GM12874 (cell line): ENCODE measurements at regions not wholly inside any gene's neighbourhood (a gene's known extent, or its start where the extent isn't known, plus 50 kb on each side); places are given as distances from the start of the nearest gene placed in this dataset.

ENCODE experiments used
- TF ChIP-seq, protein P1 (sequence below): IDR thresholded peaks from 2 replicates; pipeline ENCODE4 v1.5.1; 2011; ENCODE audit warnings: low read depth, mild to moderate bottlenecking, control low read depth, low read length, moderate library complexity; ENCODE audit not compliant: insufficient read depth

DNA sequence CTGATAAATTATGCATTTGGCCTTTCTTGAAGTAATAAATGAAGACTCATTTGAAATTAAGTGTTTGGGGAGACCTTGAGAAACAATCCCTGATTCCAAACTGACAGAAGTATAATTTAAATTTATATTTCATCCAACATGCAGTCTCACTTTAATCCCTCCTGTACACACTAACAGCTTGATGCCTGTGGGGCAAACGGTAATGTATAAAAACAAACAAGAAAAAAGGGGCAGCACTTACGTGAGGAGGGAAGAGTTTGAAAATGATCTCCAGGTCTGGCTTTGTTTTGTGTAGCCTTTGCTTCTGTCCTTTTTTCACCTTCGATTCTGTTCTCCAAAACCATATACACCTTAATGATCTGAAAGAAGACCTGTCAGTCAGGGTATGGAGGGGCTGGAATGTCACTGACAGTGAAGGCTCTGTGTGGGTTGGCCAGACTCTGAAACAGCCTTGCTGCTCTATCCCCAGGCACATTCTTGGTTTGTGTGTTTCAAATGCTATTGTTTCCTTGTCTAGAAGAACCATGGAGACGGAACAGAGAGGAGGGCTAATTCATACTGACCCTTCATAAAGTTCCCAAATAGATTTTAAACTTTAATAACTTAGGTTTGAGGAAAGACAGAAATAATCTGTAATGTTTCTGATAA, 338.2 kb upstream of the WWC1 start:
- TF ChIP-seq, protein P1, sequence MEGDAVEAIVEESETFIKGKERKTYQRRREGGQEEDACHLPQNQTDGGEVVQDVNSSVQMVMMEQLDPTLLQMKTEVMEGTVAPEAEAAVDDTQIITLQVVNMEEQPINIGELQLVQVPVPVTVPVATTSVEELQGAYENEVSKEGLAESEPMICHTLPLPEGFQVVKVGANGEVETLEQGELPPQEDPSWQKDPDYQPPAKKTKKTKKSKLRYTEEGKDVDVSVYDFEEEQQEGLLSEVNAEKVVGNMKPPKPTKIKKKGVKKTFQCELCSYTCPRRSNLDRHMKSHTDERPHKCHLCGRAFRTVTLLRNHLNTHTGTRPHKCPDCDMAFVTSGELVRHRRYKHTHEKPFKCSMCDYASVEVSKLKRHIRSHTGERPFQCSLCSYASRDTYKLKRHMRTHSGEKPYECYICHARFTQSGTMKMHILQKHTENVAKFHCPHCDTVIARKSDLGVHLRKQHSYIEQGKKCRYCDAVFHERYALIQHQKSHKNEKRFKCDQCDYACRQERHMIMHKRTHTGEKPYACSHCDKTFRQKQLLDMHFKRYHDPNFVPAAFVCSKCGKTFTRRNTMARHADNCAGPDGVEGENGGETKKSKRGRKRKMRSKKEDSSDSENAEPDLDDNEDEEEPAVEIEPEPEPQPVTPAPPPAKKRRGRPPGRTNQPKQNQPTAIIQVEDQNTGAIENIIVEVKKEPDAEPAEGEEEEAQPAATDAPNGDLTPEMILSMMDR = no peak

DNA sequence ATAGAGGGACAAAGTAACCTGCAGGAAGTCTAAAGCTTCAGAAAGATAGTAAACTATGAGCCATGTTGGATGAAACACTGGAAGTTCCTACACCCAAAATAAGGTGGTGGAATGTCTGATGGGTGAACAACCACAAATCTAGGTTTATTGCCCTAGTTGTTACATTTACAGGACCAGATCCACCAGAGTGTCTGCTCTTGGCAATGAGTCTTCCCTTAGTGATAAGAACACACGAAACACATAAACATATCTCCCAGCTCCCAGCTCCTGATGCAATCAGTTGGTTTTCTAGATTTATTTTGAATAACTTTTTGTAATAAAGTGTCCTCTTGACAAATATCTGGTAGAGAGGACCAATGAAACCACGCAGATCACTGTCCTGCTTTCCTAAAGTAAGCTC, 329.7 kb upstream of the WWC1 start:
- TF ChIP-seq, protein P1 = no peak

DNA sequence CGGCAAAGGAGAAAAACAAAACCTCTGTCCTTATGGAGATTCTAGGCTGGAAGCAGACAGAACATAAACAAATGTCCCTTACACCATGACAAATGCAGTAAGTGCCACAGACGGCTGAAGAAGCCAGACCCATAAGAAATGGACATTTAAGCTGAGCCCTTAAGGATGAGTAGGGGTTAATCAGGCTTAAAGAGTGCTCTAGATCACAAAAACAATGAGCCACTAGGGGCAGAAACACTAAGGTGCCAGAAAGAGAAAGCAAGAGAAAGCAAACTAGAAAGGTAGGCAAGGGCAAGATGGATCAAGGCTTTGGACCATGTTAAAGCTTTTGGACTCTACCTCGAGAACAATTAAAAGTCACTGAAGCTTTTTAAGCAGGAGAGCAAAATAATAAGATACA, 326.9 kb upstream of the WWC1 start:
- TF ChIP-seq, protein P1 = no peak

DNA sequence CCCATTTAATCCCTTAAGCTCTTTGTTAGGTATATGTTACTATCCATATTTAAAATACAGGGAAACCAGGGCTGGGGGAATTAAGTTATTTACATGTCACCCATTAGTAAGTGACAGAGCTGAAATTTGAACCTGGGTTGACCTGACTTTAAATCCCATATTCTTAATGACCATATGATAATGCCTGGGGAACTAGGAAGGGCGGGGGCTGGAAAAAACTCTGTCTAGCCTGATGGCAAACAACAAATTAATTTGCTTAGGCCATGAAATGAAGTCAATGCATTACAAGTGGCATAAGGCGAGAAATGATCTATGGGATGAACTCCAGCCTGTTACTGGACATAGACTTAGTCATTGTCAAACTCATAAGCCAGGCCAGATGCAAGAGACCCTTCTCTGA, 325.7 kb upstream of the WWC1 start:
- TF ChIP-seq, protein P1 = no peak

DNA sequence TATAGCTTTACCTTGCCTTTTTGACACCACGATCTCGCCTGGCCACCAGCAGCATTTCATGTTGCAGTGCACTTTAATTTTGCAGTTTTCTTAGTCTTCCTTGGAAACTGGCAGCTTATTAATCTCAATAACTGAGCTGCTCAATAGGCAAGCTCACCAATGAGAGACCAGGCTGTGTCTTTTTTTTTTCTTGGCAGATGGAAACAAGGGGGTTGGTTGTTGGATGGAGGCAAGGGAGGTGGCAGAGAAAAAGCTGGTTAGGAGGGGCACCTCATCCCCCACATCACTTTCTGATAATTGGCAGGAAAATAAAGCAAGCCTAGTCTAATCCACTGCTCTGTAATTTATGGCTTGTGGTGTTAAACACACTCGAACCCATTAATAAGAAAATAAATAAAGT, 324.5 kb upstream of the WWC1 start:
- TF ChIP-seq, protein P1 = no peak

DNA sequence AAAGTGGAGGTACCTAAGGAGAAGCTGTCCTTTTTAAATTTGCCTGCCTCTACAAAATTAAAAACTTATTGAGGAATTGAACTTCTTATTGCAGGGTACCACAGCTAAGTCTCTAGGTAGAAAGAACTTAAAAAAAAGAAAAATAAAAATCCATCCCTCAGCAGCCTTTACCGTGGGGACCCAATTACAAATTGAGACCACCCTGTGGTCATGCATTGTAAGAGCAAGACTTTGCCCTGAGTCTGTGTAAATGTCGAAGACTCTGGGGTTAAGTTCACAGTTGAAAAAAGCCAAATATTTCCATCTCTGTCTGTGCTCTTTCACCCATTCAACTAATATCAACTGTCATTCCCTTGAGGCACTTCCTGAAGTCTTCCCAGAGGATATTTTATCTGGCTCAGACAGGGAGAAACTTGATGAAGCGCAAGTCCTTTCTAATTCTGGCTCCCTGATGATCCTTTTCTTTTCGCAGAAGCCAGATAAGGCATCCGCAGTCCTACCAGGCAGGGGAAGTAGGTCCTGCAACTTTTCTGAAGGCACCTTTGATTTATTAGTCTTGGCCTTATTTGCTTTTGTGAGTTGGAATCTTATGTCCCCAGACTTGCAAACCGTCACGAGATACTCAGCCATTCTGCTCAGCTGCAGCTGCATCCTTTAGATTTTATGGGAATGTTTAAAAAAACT, 323.8 kb upstream of the WWC1 start:
- TF ChIP-seq, protein P1 = no peak

DNA sequence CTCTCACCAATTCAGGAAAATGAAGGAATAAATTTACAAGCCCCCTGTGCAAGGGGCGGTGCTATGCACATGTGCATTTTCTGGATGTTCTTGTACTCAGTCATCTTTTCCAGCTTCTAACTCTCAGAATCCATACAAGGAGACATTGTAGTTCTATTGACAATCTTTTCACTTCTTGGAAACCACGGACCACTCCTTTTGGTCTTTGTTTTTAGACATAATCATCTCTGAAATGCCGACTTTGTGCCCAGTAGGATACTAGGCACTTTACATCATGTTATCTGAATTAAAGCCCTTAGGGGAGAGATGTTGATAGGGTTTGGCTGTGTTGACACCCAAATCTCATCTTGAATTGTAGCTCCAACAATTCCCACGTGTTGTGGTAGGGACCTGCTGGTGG, 322.6 kb upstream of the WWC1 start:
- TF ChIP-seq, protein P1 = no peak
